SU-DHL-6 (cell line): ENCODE measurements at regions not wholly inside any gene's neighbourhood (a gene's known extent, or its start where the extent isn't known, plus 50 kb on each side); places are given as distances from the start of the nearest gene placed in this dataset.

ENCODE experiments used
- H2AFZ ChIP-seq: fragments of 200-600 bp; sonication (generic); 2 replicates; pipeline ENCODE4 v1.6.1; 2014; ENCODE audit warnings: low read depth, mild to moderate bottlenecking, moderate library complexity, mixed read lengths, antibody characterized with exemption, low read length; ENCODE audit not compliant: severe bottlenecking
- H3F3A ChIP-seq: fragments of 200-600 bp; shearing (Covaris generic); 2 replicates; pipeline ENCODE4 v1.6.0; 2016; ENCODE audit warnings: antibody characterized with exemption, mild to moderate bottlenecking; ENCODE audit not compliant: insufficient read depth
- H3K27ac ChIP-seq: fragments of 200-600 bp; sonication (generic); 2 replicates; pipeline ENCODE4 v1.5.1; 2016; ENCODE audit warnings: low read depth, mild to moderate bottlenecking, low read length, moderate library complexity, mixed read lengths
- H3K27me3 ChIP-seq: fragments of 200-600 bp; sonication (generic), shearing (Covaris generic); 2 replicates; pipeline ENCODE4 v1.6.0; 2014; ENCODE audit warnings: mild to moderate bottlenecking, low read length
- H3K36me3 ChIP-seq: fragments of 200-600 bp; sonication (generic); 2 replicates; pipeline ENCODE4 v1.6.1; 2014; ENCODE audit warnings: mild to moderate bottlenecking, low read length, mixed read lengths
- H3K4me2 ChIP-seq: fragments of 300-600, 200-600 bp; shearing (Covaris generic), sonication (generic); 2 replicates; pipeline ENCODE4 v1.6.0; 2014; ENCODE audit warnings: low read length, low read depth, mild to moderate bottlenecking; ENCODE audit not compliant: poor library complexity, severe bottlenecking
- H3K4me3 ChIP-seq: fragments of 200-600 bp; sonication (generic); 2 replicates; pipeline ENCODE4 v1.5.1; 2014; ENCODE audit warnings: antibody characterized with exemption, low read length, mild to moderate bottlenecking, mixed read lengths; ENCODE audit not compliant: insufficient read depth, poor library complexity, severe bottlenecking
- H3K79me2 ChIP-seq: fragments of 200-600 bp; sonication (generic); 2 replicates; pipeline ENCODE4 v1.6.1; 2014; ENCODE audit warnings: mild to moderate bottlenecking, low read length, moderate library complexity; ENCODE audit not compliant: insufficient read depth
- H3K9ac ChIP-seq: fragments of 200-600 bp; sonication (generic); 2 replicates; pipeline ENCODE4 v1.7.0; 2014; ENCODE audit warnings: mild to moderate bottlenecking, low read length
- H3K9me2 ChIP-seq: fragments of 200-600 bp; sonication (generic); replicated peaks from 2 replicates; pipeline ENCODE4 v1.6.1; 2014; ENCODE audit warnings: low read length; ENCODE audit not compliant: insufficient read depth
- H3K9me3 ChIP-seq: fragments of 200-600 bp; sonication (generic); 2 replicates; pipeline ENCODE4 v1.6.1; 2014; ENCODE audit warnings: low read length, mixed read lengths; ENCODE audit not compliant: insufficient read depth
- H4K20me1 ChIP-seq: fragments of 200-600 bp; sonication (generic); 2 replicates; pipeline ENCODE4 v1.6.1; 2014; ENCODE audit warnings: low read depth, mild to moderate bottlenecking, antibody characterized with exemption, low read length, moderate library complexity, mixed read lengths
- EZH2phosphoT487 ChIP-seq: fragments of 200-600 bp; sonication (generic), shearing (Covaris generic); conservative IDR thresholded peaks from 2 replicates; pipeline ENCODE4 v1.6.1; 2018; ENCODE audit warnings: mild to moderate bottlenecking, antibody characterized with exemption, low read length, moderate library complexity, mixed read lengths
- TF ChIP-seq, protein P1 (sequence below): fragments of 200-600 bp; sonication (generic); IDR thresholded peaks from one replicate; pipeline ENCODE4 v1.5.1; 2017; ENCODE audit warnings: antibody characterized with exemption, mild to moderate bottlenecking, low read length, moderate library complexity; ENCODE audit not compliant: insufficient read depth, poor library complexity, severe bottlenecking

DNA sequence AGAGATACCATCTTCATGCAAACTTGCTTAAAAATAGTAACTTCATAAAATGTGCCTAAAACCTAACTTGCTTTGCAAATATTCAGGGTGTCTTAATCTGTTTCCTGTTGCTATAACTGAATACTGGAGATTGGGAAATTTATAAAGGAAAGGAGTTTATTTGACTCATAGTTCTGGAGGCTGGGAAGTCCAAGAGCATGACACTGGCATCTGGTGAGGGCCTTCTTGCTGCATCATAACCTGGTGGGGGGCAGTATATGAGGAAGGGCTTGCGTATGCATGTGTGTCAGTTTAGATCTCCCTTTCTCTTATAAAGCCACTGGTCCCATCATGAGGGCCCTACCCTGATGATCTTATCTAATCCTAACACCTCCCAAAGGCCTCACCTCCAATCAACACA, 166.5 kb downstream of the LPIN1 start:
- H3K27ac ChIP-seq, result no peak overlapping the region
- TF ChIP-seq, protein P1, sequence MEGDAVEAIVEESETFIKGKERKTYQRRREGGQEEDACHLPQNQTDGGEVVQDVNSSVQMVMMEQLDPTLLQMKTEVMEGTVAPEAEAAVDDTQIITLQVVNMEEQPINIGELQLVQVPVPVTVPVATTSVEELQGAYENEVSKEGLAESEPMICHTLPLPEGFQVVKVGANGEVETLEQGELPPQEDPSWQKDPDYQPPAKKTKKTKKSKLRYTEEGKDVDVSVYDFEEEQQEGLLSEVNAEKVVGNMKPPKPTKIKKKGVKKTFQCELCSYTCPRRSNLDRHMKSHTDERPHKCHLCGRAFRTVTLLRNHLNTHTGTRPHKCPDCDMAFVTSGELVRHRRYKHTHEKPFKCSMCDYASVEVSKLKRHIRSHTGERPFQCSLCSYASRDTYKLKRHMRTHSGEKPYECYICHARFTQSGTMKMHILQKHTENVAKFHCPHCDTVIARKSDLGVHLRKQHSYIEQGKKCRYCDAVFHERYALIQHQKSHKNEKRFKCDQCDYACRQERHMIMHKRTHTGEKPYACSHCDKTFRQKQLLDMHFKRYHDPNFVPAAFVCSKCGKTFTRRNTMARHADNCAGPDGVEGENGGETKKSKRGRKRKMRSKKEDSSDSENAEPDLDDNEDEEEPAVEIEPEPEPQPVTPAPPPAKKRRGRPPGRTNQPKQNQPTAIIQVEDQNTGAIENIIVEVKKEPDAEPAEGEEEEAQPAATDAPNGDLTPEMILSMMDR, result no peak
- no peak for TF ChIP-seq EZH2phosphoT487
- H3K79me2 ChIP-seq, result no peaks in the 10 kb centered on the region
- no peak overlapping the region for H3K4me2 ChIP-seq
- no peak overlapping the region for H3K9ac ChIP-seq
- H3K9me3 ChIP-seq, result 0 out of 2 replicates have a peak, but pooled peaks cover 10% of the 10 kb centered on the region
- H4K20me1 ChIP-seq, result no peaks in the 10 kb centered on the region
- no peak overlapping the region for H2AFZ ChIP-seq
- H3K9me2 ChIP-seq, result no peaks in the 10 kb centered on the region
- no peaks in the 10 kb centered on the region for H3F3A ChIP-seq
- H3K27me3 ChIP-seq, result no peaks in the 10 kb centered on the region
- H3K36me3 ChIP-seq, result peaks cover 8% of the 10 kb centered on the region
- H3K4me3 ChIP-seq, result no peak overlapping the region

DNA sequence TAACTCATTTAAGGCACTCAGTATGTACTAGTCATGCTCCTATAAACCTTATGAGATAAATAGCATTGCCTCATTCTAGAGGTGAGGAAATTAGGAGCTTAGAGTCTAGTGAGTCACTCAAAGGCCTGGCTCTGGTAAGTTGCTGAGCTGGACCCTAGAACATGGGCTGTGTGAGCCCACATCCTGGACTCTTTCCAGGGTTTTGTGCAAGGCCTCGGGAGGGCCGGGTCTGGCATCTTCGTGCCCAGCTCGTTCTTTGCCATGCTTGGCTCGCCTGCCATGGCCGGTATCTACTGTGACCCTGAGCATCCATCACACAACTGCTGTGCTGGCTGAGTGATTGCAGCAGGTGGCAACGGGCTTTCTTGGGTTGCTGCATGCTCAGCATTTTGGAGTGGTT, 168.0 kb downstream of the LPIN1 start:
- Histone ChIP-seq H3K27me3 (no peaks in the 10 kb centered on the region), H3K9me2 (no peaks in the 10 kb centered on the region), H3K4me3 (no peak overlapping the region), H3K9ac (no peak overlapping the region), H4K20me1 (no peaks in the 10 kb centered on the region), H2AFZ (no peak overlapping the region), H3K36me3 (peaks cover 8% of the 10 kb centered on the region), H3K79me2 (no peaks in the 10 kb centered on the region), H3K9me3 (0 out of 2 replicates have a peak, but pooled peaks cover 10% of the 10 kb centered on the region), H3F3A (no peaks in the 10 kb centered on the region), H3K27ac (no peak overlapping the region), H3K4me2 (no peak overlapping the region)
- no peak for TF ChIP-seq EZH2phosphoT487
- TF ChIP-seq, protein P1, result no peak

DNA sequence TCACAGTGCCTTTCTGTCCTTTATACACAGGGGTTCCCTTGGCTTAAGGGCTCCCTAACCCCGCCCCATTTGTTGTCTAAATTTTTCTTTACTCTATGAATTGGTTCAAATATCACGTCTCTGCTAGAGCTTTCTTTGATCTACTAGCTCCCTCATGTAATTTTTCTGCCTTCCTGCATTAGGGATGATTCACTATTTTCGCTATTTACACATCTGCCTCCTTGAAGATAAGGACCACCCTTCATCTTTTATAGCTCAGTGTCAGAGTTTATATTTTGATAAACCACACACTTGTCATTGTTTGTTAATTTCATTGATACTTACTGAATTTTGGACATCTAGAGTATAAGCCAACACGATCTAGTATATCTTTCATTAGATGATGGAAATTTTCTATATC, 169.2 kb downstream of the LPIN1 start:
- Histone ChIP-seq H2AFZ (no peak overlapping the region), H3K27me3 (no peaks in the 10 kb centered on the region), H3K27ac (no peak overlapping the region), H3K9me2 (no peaks in the 10 kb centered on the region), H3K4me2 (no peak overlapping the region), H3K9me3 (0 out of 2 replicates have a peak, but pooled peaks cover 10% of the 10 kb centered on the region), H3F3A (no peaks in the 10 kb centered on the region), H3K4me3 (no peak overlapping the region), H3K36me3 (peaks cover 8% of the 10 kb centered on the region), H4K20me1 (no peaks in the 10 kb centered on the region), H3K9ac (no peak overlapping the region), H3K79me2 (no peaks in the 10 kb centered on the region)
- TF ChIP-seq, protein P1, result no peak
- TF ChIP-seq EZH2phosphoT487, result no peak

DNA sequence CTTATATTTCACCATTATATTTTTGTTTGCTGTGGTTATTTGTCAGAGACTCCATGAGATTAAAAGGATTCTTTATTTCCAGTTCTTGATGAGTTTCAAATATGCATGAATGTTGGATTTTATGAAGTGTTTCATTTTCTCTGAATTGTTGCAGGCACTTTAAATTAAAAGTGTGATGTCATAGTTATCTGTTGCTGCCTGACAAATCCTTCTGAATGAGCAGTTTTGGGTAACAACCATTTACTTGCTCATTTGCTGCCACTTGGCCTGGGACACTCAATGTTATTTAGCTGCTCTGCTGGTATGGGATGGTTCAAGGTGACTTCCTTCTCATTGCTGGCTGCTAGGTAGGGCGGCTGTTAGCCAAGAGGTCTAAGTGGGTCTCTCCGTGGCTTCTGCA, 173.5 kb downstream of the LPIN1 start:
- TF ChIP-seq EZH2phosphoT487, result no peak
- TF ChIP-seq, protein P1, result no peak
- H3K9ac ChIP-seq, result no peak overlapping the region
- H3K36me3 ChIP-seq, result no peaks in the 10 kb centered on the region
- H3K4me2 ChIP-seq, result no peak overlapping the region
- H3K9me2 ChIP-seq, result no peaks in the 10 kb centered on the region
- no peaks in the 10 kb centered on the region for H3K79me2 ChIP-seq
- H3K9me3 ChIP-seq, result no peaks in the 10 kb centered on the region
- no peak overlapping the region for H2AFZ ChIP-seq
- H3K27ac ChIP-seq, result no peak overlapping the region
- no peaks in the 10 kb centered on the region for H3K27me3 ChIP-seq
- no peak overlapping the region for H3K4me3 ChIP-seq
- no peaks in the 10 kb centered on the region for H3F3A ChIP-seq
- no peaks in the 10 kb centered on the region for H4K20me1 ChIP-seq
